Breast epithelium (tissue), 3 donors: ENCODE measurements at regions not wholly inside any gene's neighbourhood (a gene's known extent, or its start where the extent isn't known, plus 50 kb on each side); places are given as distances from the start of the nearest gene placed in this dataset.

Experiments
- CTCF ChIP-seq, 3 donors: fragments of 450-650 bp; IDR thresholded peaks; one replicate each; pipeline ENCODE4 v1.5.1; 2016 to 2017; ENCODE audit warnings: antibody characterized with exemption in 3 of 3, mild to moderate bottlenecking in 3 of 3, moderate library complexity in 3 of 3
- POLR2A ChIP-seq: fragments of 450-650 bp; IDR thresholded peaks from one replicate; pipeline ENCODE4 v1.6.1; 2016; ENCODE audit warnings: antibody characterized with exemption, mild to moderate bottlenecking, moderate library complexity
- POLR2AphosphoS5 ChIP-seq, 3 donors: sonication (generic); formaldehyde crosslinking; IDR thresholded peaks; one replicate each; pipeline ENCODE4 v1.6.1; 2017; ENCODE audit warnings: antibody characterized with exemption in 3 of 3

GRCh38 chrX:6384371-6384770, 150.5 kb downstream of the VCX3A start:
- TF ChIP-seq CTCF (IDR thresholded peaks at IDR 0.05) (no peak), POLR2AphosphoS5 (IDR thresholded peaks at IDR 0.05) (no peak), POLR2A (no peak)
